Kidney (tissue), 13 donors: ENCODE measurements at regions not wholly inside any gene's neighbourhood (a gene's known extent, or its start where the extent isn't known, plus 50 kb on each side); places are given as distances from the start of the nearest gene placed in this dataset.

ENCODE experiments used
- DNase-seq, 5 donors: peaks; one replicate each; pipeline ENCODE4 v3.0.0-alpha.2; 2013 to 2020
- FAIRE-seq: peaks from 2 replicates; lab custom pipeline; 2012; peaks lifted over from hg19 to GRCh38; lab: Jason Lieb, UNC
- H3K27ac ChIP-seq, 2 donors: one replicate each; pipeline ENCODE4 v1.7.0; 2013; ENCODE audit warnings: low read depth in 2 of 2, low read length in 2 of 2, inconsistent platforms in 1 of 2
- H3K27me3 ChIP-seq: one replicate; pipeline ENCODE4 v1.7.1; 2013; ENCODE audit warnings: low read length, inconsistent platforms; ENCODE audit not compliant: control insufficient read depth, insufficient read depth
- H3K36me3 ChIP-seq, 3 donors: one replicate each; pipeline versions ENCODE4 v1.7.0 to v1.7.1; 2013; ENCODE audit warnings: low read length in 3 of 3, control low read depth in 1 of 3, inconsistent platforms in 1 of 3; ENCODE audit not compliant: insufficient read depth in 3 of 3, control insufficient read depth in 2 of 3
- H3K4me1 ChIP-seq, 3 donors: one replicate each; pipeline versions ENCODE4 v1.7.0 to v1.7.1; 2013; ENCODE audit warnings: low read length in 3 of 3, inconsistent platforms in 1 of 3, low read depth in 1 of 3; ENCODE audit not compliant: control insufficient read depth in 2 of 3, insufficient read depth in 2 of 3
- H3K4me3 ChIP-seq, 3 donors: one replicate each; pipeline versions ENCODE4 v1.7.0 to v1.8.1; 2013; ENCODE audit warnings: low read length in 3 of 3, control low read depth in 1 of 3, inconsistent platforms in 1 of 3
- H3K9ac ChIP-seq, 3 donors: one replicate each; pipeline versions ENCODE4 v1.7.0 to v1.7.1; 2013; ENCODE audit warnings: low read length in 3 of 3, control low read depth in 1 of 3, inconsistent platforms in 1 of 3
- H3K9me3 ChIP-seq, 3 donors: one replicate each; pipeline versions ENCODE4 v1.7.0 to v1.7.1; 2013; ENCODE audit warnings: low read length in 3 of 3, control low read depth in 1 of 3, inconsistent platforms in 1 of 3; ENCODE audit not compliant: control insufficient read depth in 2 of 3, insufficient read depth in 1 of 3
- CTCF ChIP-seq: IDR thresholded peaks from 3 replicates; pipeline ENCODE4 v1.5.1; 2012; ENCODE audit warnings: mild to moderate bottlenecking, moderate library complexity, borderline replicate concordance; ENCODE audit not compliant: insufficient read depth; ENCODE audit errors: extremely low read depth
- intact Hi-C: fragments of 100-400 bp; cut with DNase I; formaldehyde crosslinking; loops from one replicate; pipeline ENCODE4 v1.11.1; 2022
- donor health status: control.
- donor health status: control.
- donor health status: control.
- donor health status: control.
- donor health status: control.
- donor health status: DM: yes; HTN: yes; CAD: no.
- donor health status: Normal renal cell carcinoma (clear cell type).

- no peak overlapping the region for H3K9ac ChIP-seq
- H3K36me3 ChIP-seq = no peaks in the 10 kb centered on the region
- no peaks in the 10 kb centered on the region for H3K4me1 ChIP-seq
- no peak overlapping the region for H3K27ac ChIP-seq
- TF ChIP-seq CTCF = no peak
- FAIRE-seq (no peak), DNase-seq (no peak)
- no peaks in the 10 kb centered on the region for H3K9me3 ChIP-seq
- no peaks in the 10 kb centered on the region for H3K27me3 ChIP-seq
- intact Hi-C loops = no loop called here
- no peak overlapping the region for H3K4me3 ChIP-seq
Observed at GRCh38 chr4:89518259-89518658, 210.7 kb upstream of the GPRIN3 start.

GRCh38 chr4:89514811-89515210, 207.2 kb upstream of the GPRIN3 start:
- no peak overlapping the region for H3K27ac ChIP-seq
- no peaks in the 10 kb centered on the region for H3K27me3 ChIP-seq
- DNase-seq (no peak), FAIRE-seq (no peak)
- H3K36me3 ChIP-seq = no peaks in the 10 kb centered on the region
- H3K9me3 ChIP-seq = no peaks in the 10 kb centered on the region
- H3K9ac ChIP-seq = no peak overlapping the region
- TF ChIP-seq CTCF = no peak
- no peaks in the 10 kb centered on the region for H3K4me1 ChIP-seq
- H3K4me3 ChIP-seq = no peak overlapping the region
- intact Hi-C loops = no loop called here

- intact Hi-C loops = no loop called here
- H3K36me3 ChIP-seq = no peaks in the 10 kb centered on the region
- no peak overlapping the region for H3K27ac ChIP-seq
- TF ChIP-seq CTCF = no peak
- H3K9me3 ChIP-seq = no peaks in the 10 kb centered on the region
- H3K9ac ChIP-seq = no peak overlapping the region
- FAIRE-seq (no peak), DNase-seq (no peak)
- H3K27me3 ChIP-seq = no peaks in the 10 kb centered on the region
- no peaks in the 10 kb centered on the region for H3K4me1 ChIP-seq
- H3K4me3 ChIP-seq = no peak overlapping the region
Observed at GRCh38 chr4:89511776-89512175, 204.2 kb upstream of the GPRIN3 start.

- no peak for TF ChIP-seq CTCF
- Histone ChIP-seq H3K4me1 (no peaks in the 10 kb centered on the region), H3K27ac (no peak overlapping the region), H3K9me3 (no peaks in the 10 kb centered on the region), H3K9ac (no peak overlapping the region), H3K27me3 (no peaks in the 10 kb centered on the region), H3K36me3 (no peaks in the 10 kb centered on the region), H3K4me3 (no peak overlapping the region)
- no peak for DNase-seq
- no peak for FAIRE-seq
- intact Hi-C loops = no loop called here
Observed at GRCh38 chr4:89509708-89510281, 202.2 kb upstream of the GPRIN3 start.
